Urinary bladder (tissue), 3 donors: ENCODE measurements at regions not wholly inside any gene's neighbourhood (a gene's known extent, or its start where the extent isn't known, plus 50 kb on each side); places are given as distances from the start of the nearest gene placed in this dataset.
"Not testable (repeated sequence)": the region's sequence is repeated elsewhere in the genome, so short reads cannot be mapped to it uniquely, and the experiment has no call there.

Experiments used
- DNase-seq: peaks from one replicate; pipeline ENCODE4 v3.0.0-alpha.2; 2015; ENCODE audit errors: extremely low spot score
- H3K27ac ChIP-seq: one replicate; pipeline ENCODE4 v1.5.1; 2013; ENCODE audit warnings: low read depth, mild to moderate bottlenecking, moderate library complexity
- H3K36me3 ChIP-seq: one replicate; pipeline ENCODE4 v1.6.1; 2013; ENCODE audit warnings: mild to moderate bottlenecking, moderate library complexity; ENCODE audit not compliant: insufficient read depth
- H3K4me1 ChIP-seq: one replicate; pipeline ENCODE4 v1.6.1; 2013; ENCODE audit warnings: mild to moderate bottlenecking, moderate library complexity; ENCODE audit not compliant: insufficient read depth
- H3K4me3 ChIP-seq: one replicate; pipeline ENCODE4 v1.5.1; 2013; ENCODE audit warnings: low read depth, low read length
- WGBS: extraction: QIAGEN DNeasy Blood & Tissue Kit; methylation state at CpG from one replicate; pipeline ENCODE4 v1.1.7; 2013; 5-methylcytosine and 5-hydroxymethylcytosine counted together
- donor health status: healthy with polysubstance abuse.
- donor health status: healthy.

- H3K4me3 ChIP-seq, result no peak overlapping the region
- H3K36me3 ChIP-seq, result no peaks in the 10 kb centered on the region
- no peak overlapping the region for H3K27ac ChIP-seq
- H3K4me1 ChIP-seq, result no peaks in the 10 kb centered on the region
- WGBS, result 33% methylated on average over 3 of the region's 3 CpGs
- no peak for DNase-seq
Observed at GRCh38 chr4:125620066-125620860, 305.5 kb downstream of the FAT4 start.

GRCh38 chr4:125624951-125625350 lies 310.2 kb downstream of the FAT4 start:
- DNase-seq, result no peak
- H3K4me3 ChIP-seq, result no peak overlapping the region
- H3K36me3 ChIP-seq, result no peaks in the 10 kb centered on the region
- no peak overlapping the region for H3K27ac ChIP-seq
- 97% methylated on average over 1 of the region's 1 CpG for WGBS
- H3K4me1 ChIP-seq, result no peaks in the 10 kb centered on the region

- no peak for DNase-seq
- Histone ChIP-seq H3K36me3 (no peaks in the 10 kb centered on the region), H3K27ac (no peak overlapping the region), H3K4me1 (no peaks in the 10 kb centered on the region), H3K4me3 (no peak overlapping the region)
- WGBS, result 73% methylated on average over 1 of the region's 1 CpG
Observed at GRCh38 chr4:125626946-125627345, 312.2 kb downstream of the FAT4 start.

- WGBS, result 45% methylated on average over 6 of the region's 6 CpGs
- Histone ChIP-seq H3K36me3 (no peaks in the 10 kb centered on the region), H3K4me1 (no peaks in the 10 kb centered on the region), H3K4me3 (no peak overlapping the region), H3K27ac (no peak overlapping the region)
- no peak for DNase-seq
Observed at GRCh38 chr4:125639182-125639621, 324.4 kb downstream of the FAT4 start.

GRCh38 chr4:125641611-125642010 lies 326.9 kb downstream of the FAT4 start:
- 60% methylated on average over 1 of the region's 1 CpG for WGBS
- Histone ChIP-seq H3K4me3 (no peak overlapping the region), H3K4me1 (no peaks in the 10 kb centered on the region), H3K36me3 (no peaks in the 10 kb centered on the region), H3K27ac (no peak overlapping the region)
- no peak for DNase-seq

GRCh38 chr4:125642645-125643044 lies 327.9 kb downstream of the FAT4 start:
- H3K4me1 ChIP-seq, result no peaks in the 10 kb centered on the region
- no peak overlapping the region for H3K27ac ChIP-seq
- 90% methylated on average over 5 of the region's 5 CpGs for WGBS
- no peaks in the 10 kb centered on the region for H3K36me3 ChIP-seq
- H3K4me3 ChIP-seq, result no peak overlapping the region
- no peak for DNase-seq

GRCh38 chr4:125649452-125649851 lies 334.7 kb downstream of the FAT4 start:
- Histone ChIP-seq H3K36me3 (no peaks in the 10 kb centered on the region), H3K4me3 (no peak overlapping the region), H3K4me1 (no peaks in the 10 kb centered on the region), H3K27ac (no peak overlapping the region)
- no peak for DNase-seq
- WGBS, result 96% methylated on average over 6 of the region's 6 CpGs

GRCh38 chr4:125650557-125650956 lies 335.8 kb downstream of the FAT4 start:
- Histone ChIP-seq H3K27ac (no peak overlapping the region), H3K4me3 (no peak overlapping the region), H3K36me3 (no peaks in the 10 kb centered on the region), H3K4me1 (no peaks in the 10 kb centered on the region)
- no peak for DNase-seq

- not testable (repeated sequence) for H3K36me3 ChIP-seq, H3K4me3 ChIP-seq, DNase-seq, H3K27ac ChIP-seq, H3K4me1 ChIP-seq
- WGBS, result 96% methylated on average over 33 of the region's 33 CpGs
Observed at GRCh38 chr4:125651707-125652357, 337.1 kb downstream of the FAT4 start.

GRCh38 chr4:125658773-125659172 lies 344.0 kb downstream of the FAT4 start:
- Histone ChIP-seq H3K4me3 (no peak overlapping the region), H3K27ac (no peak overlapping the region)
- no peak for DNase-seq

GRCh38 chr4:125663896-125664767 lies 349.4 kb downstream of the FAT4 start:
- H3K4me3 ChIP-seq, result no peak overlapping the region
- no peak for DNase-seq
- no peak overlapping the region for H3K27ac ChIP-seq
- WGBS, result 76% methylated on average over 7 of the region's 7 CpGs
- H3K4me1 ChIP-seq, result no peaks in the 10 kb centered on the region
- H3K36me3 ChIP-seq, result no peaks in the 10 kb centered on the region

More at GRCh38 chr4:125658773-125659172, 344.0 kb downstream of the FAT4 start:
- Histone ChIP-seq H3K4me1 (no peaks in the 10 kb centered on the region), H3K36me3 (no peaks in the 10 kb centered on the region)

GRCh38 chr4:125666635-125667034 lies 351.9 kb downstream of the FAT4 start:
- Histone ChIP-seq H3K27ac (no peak overlapping the region), H3K4me3 (no peak overlapping the region), H3K36me3 (no peaks in the 10 kb centered on the region), H3K4me1 (no peaks in the 10 kb centered on the region)
- WGBS, result 99% methylated on average over 1 of the region's 1 CpG
- no peak for DNase-seq

- Histone ChIP-seq H3K4me1 (no peaks in the 10 kb centered on the region), H3K27ac (no peak overlapping the region), H3K36me3 (no peaks in the 10 kb centered on the region), H3K4me3 (no peak overlapping the region)
- 98% methylated on average over 14 of the region's 14 CpGs for WGBS
- DNase-seq, result no peak
Observed at GRCh38 chr4:125676156-125676555, 361.4 kb downstream of the FAT4 start.
